LNCaP clone FGC (cell line): ENCODE measurements at regions not wholly inside any gene's neighbourhood (a gene's known extent, or its start where the extent isn't known, plus 50 kb on each side); places are given as distances from the start of the nearest gene placed in this dataset.

Source experiments
- DNase-seq: peaks from one replicate; pipeline ENCODE4 v3.0.0-alpha.2; 2011; ENCODE audit warnings: low read depth
- H3K4me3 ChIP-seq: 2 replicates; pipeline ENCODE4 v1.5.1; 2011; ENCODE audit warnings: mild to moderate bottlenecking, low read depth, low read length, control low read depth
- CTCF ChIP-seq: IDR thresholded peaks from 2 replicates; pipeline ENCODE4 v1.5.1; 2012; ENCODE audit warnings: mild to moderate bottlenecking; ENCODE audit not compliant: control insufficient read depth, insufficient read depth; ENCODE audit errors: extremely low read depth

DNA sequence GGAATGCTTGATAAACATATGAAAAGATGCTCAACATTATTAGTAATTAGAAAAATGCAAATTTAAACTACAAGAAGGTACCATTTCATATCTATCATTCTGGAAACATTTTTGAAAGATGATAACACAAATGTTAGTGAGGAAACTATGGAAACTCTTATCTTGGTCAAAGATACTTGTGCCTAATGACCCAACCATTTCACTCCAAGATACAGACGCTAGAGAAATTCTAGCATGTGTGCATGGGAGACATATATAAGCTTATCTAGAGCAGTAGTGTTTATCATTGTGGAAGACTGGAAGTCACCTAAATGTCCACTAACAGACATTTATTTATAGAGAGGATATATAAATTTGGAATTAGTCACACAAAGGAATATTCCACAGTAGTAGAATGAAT lies 143.1 kb upstream of the HMGA2 start:
- DNase-seq: no peak
- H3K4me3 ChIP-seq: no peak overlapping the region
- no peak for TF ChIP-seq CTCF

DNA sequence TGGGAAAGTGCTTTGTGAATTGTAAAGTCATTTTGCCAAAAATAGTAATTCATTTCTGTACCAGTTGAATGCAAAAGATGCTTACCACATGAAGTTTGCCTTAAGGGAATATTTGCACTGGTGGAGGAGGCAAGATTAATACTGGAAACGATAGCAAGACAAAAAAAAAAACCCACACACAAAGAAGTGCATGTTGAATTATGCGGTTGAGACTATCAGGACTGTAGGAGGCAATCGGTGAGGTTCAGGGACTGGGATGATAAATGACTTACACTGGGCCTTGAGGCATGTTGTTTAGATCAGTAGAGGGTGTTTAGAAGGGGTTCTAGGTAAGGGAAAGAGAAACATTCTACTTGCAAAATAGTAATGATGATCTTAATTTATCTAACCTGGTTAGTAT lies 142.2 kb upstream of the HMGA2 start:
- TF ChIP-seq CTCF: no peak
- H3K4me3 ChIP-seq: no peak overlapping the region
- DNase-seq: no peak

DNA sequence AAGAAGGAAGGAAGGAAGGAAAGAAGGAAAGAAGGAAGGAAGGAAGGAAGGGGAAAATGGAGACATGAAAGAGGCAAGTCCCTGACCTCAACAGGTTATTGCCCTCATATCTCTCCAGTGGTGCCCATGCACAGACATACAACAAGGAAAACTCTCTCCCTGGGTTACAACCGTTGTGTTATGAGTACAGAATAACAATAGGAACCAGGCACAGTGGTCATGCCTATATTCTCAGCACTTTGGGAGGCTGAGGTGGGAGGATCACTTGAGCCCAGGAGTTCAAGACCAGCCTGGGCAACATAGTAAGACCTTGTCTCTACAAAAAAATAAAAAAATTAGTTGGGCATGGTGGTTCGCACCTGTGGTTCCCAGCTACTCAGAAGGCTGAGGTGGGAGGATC lies 139.4 kb upstream of the HMGA2 start:
- no peak for DNase-seq
- no peak for TF ChIP-seq CTCF
- no peak overlapping the region for H3K4me3 ChIP-seq

DNA sequence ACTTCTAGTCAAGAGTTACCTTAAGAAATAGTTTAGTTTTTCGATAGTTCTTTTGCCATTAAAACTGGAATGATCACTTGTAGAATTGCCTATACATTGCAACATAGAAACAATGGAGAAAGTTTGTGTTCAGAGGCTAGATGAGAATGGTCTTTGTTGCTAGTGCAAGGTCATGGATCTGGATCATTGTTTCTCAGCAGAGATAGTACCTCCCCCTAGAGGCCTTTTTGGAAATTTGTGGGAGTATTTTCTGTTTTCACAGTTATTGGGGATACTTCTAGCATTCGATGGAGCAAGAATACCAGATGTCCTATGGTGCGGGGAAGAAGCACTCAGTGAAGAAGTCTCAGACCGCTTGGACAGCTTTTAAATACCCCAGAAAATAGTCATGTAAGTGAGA lies 138.8 kb upstream of the HMGA2 start:
- DNase-seq: no peak
- peak; percentile 38 for TF ChIP-seq CTCF

GRCh38 chr12:65689508-65689907 lies 134.8 kb upstream of the HMGA2 start:
- no peak for DNase-seq
- H3K4me3 ChIP-seq: no peak overlapping the region
- TF ChIP-seq CTCF: no peak

More for the DNA sequence above, 138.8 kb upstream of the HMGA2 start:
- H3K4me3 ChIP-seq: no peak overlapping the region

DNA sequence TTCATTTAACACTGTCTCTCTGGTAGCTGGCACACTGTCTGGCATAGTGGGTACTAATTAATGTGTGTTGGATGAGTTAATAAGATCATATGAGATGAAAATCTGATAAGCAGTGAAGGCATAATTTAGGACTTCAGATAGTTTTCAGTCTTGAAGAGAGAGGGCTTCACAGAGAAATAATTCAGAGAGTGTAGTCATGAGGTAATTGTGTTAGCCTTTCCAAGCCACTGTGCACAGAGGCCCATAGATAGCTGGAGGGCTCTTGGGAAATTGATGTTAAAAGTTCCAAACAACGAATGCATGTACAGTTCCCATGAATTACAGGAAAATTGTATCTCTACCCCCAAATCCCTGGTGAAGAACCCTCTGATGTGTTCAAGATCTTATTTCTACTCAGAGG lies 133.8 kb upstream of the HMGA2 start:
- no peak for DNase-seq
- no peak overlapping the region for H3K4me3 ChIP-seq
- TF ChIP-seq CTCF: no peak

DNA sequence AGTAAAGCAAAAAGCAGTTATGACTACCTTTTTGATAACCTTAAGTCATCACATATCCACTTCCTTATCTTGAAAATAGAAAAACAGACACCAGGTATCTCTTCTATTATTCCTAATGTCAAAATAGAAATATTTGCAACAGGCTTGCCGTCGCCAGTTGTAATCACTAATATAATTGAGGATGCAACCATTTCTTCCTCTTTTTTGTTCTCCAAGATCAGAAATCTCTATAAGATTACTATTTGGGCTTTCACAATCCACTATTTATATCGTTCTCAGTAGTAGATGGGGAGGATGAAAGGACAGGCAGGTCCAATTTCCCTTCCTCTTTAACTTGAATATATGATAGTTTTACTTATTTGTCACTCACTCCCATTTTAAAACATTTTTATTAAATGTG lies 130.2 kb upstream of the HMGA2 start:
- no peak overlapping the region for H3K4me3 ChIP-seq
- DNase-seq: no peak
- no peak for TF ChIP-seq CTCF
